Middle frontal gyrus (tissue), 1 donor: ENCODE measurements at regions not wholly inside any gene's neighbourhood (a gene's known extent, or its start where the extent isn't known, plus 50 kb on each side); places are given as distances from the start of the nearest gene placed in this dataset.

Experiments used
- DNase-seq: peaks from one replicate; pipeline ENCODE4 v3.0.0-alpha.2; 2015; ENCODE audit warnings: low spot score; ENCODE audit errors: extremely low spot score

DNA sequence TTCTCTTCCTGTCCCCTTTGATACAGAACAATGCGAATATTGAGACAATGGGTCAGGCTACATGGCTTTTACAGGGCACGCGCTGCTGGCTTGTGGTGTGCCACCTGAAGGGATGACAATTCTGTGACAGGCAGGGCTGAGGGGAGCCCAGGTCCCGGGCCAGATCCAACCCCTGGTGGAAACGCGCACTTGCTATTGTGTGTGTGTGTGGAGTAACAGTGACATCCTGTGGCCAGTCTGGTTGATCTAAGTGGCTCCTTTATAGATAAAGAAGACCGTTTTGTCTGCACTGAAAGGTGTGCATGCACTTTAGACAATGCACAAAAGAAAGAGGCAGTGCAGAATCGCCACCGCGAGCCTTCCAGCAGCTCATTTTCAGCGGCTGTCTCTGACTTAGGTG, 273.6 kb downstream of the HRH4 start:
- DNase-seq = no peak

GRCh38 chr18:24735624-24736231, 275.3 kb downstream of the HRH4 start:
- no peak for DNase-seq

GRCh38 chr18:24736662-24737330, 276.4 kb downstream of the HRH4 start:
- DNase-seq = no peak

GRCh38 chr18:24740829-24741228, 280.4 kb downstream of the HRH4 start:
- no peak for DNase-seq

GRCh38 chr18:24741321-24741720, 280.9 kb downstream of the HRH4 start:
- no peak for DNase-seq

- no peak for DNase-seq
Measured at GRCh38 chr18:24741965-24742724, 281.7 kb downstream of the HRH4 start.

DNA sequence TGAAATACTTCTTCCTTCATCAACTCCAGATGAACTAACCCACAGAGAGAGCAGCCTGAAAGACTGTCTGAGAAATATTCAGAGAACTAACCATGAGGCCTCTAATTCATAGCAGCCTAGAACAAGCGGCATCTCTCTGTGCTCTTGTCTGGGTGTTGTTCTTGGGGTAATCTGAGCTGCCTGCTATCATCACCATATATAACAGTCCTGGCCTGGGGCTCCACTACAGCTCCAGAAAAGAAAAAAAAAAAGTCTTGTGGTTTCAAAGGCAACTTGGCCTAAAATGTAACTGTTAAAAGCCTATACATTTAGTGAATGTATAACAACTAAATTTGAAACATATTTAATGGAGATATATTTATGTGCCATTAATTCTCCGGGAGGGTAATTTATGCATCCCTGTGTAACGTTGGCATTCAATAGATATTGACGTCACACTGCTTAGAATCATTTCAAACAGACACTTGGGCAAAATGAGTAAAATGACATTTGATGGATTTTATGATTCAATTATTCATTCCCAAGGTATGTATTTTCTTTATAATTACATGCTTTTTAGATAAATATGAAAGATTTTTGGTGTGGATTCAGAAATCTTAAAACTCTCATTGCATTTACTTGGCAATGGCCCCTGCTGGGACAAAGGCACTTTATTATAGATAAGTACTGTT, 294.3 kb downstream of the HRH4 start:
- DNase-seq = no peak

- DNase-seq = no peak
Measured at GRCh38 chr18:24756385-24756784, 295.9 kb downstream of the HRH4 start.

GRCh38 chr18:24757134-24757533, 296.7 kb downstream of the HRH4 start:
- no peak for DNase-seq

DNA sequence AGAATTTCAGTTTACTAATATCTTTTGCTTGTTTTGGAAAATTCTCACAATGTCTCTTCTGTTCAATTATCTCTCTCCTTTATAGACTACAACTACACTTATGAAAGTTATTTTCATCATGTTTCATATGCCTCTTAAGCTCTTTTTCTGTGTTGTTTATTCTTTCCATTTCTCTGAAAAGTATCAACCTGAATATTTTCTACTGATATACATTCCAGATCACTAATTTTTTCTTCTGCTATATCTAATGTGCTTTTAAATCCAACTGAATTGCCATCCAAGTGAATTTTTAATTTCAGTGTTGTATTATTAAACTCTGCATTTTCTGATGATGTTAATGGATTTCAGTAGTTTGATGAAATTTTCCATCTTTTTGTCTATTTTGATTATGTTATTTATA, 301.3 kb downstream of the HRH4 start:
- no peak for DNase-seq

GRCh38 chr18:24762511-24762910, 302.1 kb downstream of the HRH4 start:
- no peak for DNase-seq

- no peak for DNase-seq
Measured at GRCh38 chr18:24763765-24764513, 303.5 kb downstream of the HRH4 start.

GRCh38 chr18:24764766-24765165, 304.3 kb downstream of the HRH4 start:
- DNase-seq = no peak

DNA sequence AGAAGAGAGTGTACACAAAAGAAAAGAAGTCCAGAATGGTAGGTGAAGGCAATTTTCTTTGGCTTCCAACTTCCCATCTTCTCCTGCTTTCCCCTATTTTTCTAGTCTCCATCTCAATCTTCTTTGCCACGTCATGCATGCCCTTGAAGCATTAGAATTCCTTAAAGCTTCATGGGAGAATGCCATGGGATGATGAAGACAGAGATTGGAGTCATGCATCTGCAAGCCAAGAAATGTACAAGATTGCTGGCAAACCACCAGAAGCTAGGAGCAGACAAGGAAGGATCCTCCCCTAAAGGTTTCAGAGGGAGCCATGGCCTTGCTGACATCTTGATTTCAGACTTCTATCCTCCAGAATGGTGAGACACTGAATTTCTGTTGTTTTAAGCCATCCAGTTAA, 305.9 kb downstream of the HRH4 start:
- no peak for DNase-seq

DNA sequence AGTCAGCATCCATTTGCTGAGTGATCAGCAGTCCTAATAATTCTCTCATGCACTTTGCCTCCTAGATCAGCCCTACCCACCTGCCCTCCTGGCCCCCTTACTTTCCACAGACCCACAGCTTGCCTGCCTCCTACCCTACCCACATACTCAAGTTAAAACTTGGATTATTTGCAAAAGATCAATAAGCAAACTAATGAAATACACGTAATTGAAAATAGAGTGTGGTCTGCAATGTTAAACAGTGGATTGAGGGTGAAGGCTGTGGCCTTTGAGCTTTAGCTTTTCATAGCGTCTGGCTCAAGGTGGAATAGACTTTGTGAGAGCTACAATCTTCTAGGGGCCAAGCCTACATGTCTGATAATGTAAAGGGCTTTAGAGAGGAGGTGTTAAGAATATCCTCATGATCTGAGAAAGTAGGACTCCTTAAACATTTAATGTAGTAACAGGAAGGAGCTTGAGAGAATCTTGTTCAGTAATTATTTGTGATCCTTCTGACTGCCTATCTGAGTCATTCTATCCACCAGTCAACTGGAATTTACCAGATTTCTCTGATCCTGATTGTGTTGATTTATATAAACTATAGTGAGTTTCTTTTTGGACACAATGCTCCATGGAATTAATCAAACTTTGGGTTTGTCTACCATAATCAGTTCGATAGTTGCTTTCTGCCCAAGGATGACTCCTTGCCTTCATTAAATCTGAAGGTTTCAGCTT, 310.0 kb downstream of the HRH4 start:
- DNase-seq = no peak

GRCh38 chr18:24771300-24771699, 310.9 kb downstream of the HRH4 start:
- DNase-seq = no peak

DNA sequence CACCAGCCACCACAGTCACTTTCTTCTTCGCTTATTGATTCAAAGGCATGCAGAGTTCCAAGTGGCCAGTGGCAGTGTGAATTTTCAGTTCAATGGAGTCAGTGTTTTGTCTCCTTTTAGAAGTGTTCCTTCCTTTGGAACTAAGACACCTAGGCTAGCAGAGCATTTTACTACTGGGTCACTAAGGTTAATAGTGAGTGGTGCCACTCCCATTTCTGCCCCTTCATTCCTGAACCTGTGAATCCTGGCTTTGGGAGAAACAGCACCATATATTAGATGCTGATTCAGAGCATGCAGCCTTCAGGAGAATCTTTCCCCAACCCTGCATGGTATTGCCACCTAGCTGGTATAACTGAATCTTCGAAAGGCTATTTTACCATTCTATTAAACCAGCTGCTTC, 312.7 kb downstream of the HRH4 start:
- DNase-seq = no peak

- DNase-seq = no peak
Measured at GRCh38 chr18:24776019-24776418, 315.6 kb downstream of the HRH4 start.

DNA sequence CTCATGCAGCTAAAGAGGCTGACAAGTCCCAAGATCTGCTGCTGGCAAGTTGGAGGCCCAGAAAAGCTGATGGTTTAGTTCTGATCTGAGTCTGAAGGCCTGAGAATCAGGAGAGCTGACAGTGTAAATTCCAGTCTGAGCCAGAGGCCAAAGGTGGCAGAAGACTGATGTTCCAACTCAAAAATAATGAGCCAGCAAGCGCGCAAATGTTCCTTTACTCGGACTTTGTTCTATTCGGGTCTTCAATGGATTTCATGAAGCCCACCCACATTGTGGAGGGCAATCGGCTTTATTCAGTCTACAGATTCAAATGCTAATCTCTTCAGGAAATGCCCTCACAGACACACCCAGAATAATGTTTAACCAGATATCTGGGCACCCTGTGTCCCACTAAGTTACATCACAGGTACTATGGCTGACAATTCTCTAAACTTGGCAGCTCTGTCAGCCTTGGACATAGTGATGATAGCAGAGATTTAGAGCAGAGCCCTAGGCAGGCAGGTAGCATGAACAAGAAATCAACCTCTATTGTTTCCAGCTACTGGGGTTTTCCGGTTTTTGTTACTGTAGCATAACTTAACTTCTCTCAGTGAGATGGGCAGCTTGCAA, 318.5 kb downstream of the HRH4 start:
- DNase-seq = no peak

- no peak for DNase-seq
Measured at GRCh38 chr18:24782566-24782965, 322.1 kb downstream of the HRH4 start.
